Upper lobe of right lung (tissue), 1 donor: ENCODE measurements at regions not wholly inside any gene's neighbourhood (a gene's known extent, or its start where the extent isn't known, plus 50 kb on each side); places are given as distances from the start of the nearest gene placed in this dataset.

Source experiments
- ATAC-seq: fragments of 200-7000 bp; cut with Tn5 transposase; one replicate; pipeline ENCODE4 v1.9.1; 2020; ENCODE audit warnings: mild to moderate bottlenecking, moderate library complexity
- DNase-seq: peaks from one replicate; pipeline ENCODE4 v3.0.0-alpha.2; 2020
- H3K27ac ChIP-seq: fragments of 200-600 bp; one replicate; pipeline ENCODE4 v1.8.0; 2022
- H3K27me3 ChIP-seq: fragments of 200-600 bp; one replicate; pipeline ENCODE4 v1.8.0; 2022; ENCODE audit warnings: mild to moderate bottlenecking
- H3K36me3 ChIP-seq: fragments of 200-600 bp; one replicate; pipeline ENCODE4 v1.8.0; 2022
- H3K4me1 ChIP-seq: fragments of 200-600 bp; one replicate; pipeline ENCODE4 v1.8.0; 2022
- H3K4me3 ChIP-seq: fragments of 200-600 bp; one replicate; pipeline ENCODE4 v1.8.0; 2022; ENCODE audit warnings: mild to moderate bottlenecking
- H3K9me3 ChIP-seq: fragments of 200-600 bp; one replicate; pipeline ENCODE4 v1.8.0; 2022
- CTCF ChIP-seq: fragments of 200-600 bp; IDR thresholded peaks from one replicate; pipeline ENCODE4 v1.8.0; 2022; ENCODE audit warnings: antibody characterized with exemption
- intact Hi-C: fragments of 100-400 bp; cut with DNase I; formaldehyde crosslinking; loops from one replicate; pipeline ENCODE4 v1.11.0; 2022
- donor health status: DM: no; HTN: yes; CAD: no; lungs with severe emphysema.

- Histone ChIP-seq H3K27ac (no peak overlapping the region), H3K27me3 (no peaks in the 10 kb centered on the region), H3K4me1 (no peaks in the 10 kb centered on the region), H3K36me3 (no peaks in the 10 kb centered on the region), H3K4me3 (no peak overlapping the region), H3K9me3 (no peaks in the 10 kb centered on the region)
- ATAC-seq (no peak), DNase-seq (peak; percentile 25)
- no peak for TF ChIP-seq CTCF
- intact Hi-C loops: no loop called here
Observed at GRCh38 chr7:156101355-156101754, 289.1 kb upstream of the SHH start.

DNA sequence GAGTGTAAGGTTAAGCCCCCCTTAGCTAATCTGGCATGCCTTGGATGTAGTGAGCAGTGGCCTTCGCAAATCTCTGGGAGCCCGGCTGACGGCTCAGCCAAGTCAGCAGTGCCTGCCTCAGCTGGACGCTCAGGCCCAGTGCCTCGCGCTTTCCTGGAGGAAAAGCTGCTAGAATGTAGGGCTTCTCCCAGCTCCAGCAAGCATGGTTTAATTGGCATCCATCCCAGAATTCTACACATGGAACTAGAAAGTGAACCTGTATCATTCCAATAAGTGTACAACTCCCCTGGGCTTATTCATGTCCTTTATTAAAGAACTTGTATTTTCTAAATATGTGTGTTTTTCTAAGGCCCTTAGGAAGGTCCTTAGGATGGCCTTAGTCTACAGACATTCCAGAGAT is 287.8 kb upstream of the SHH start:
- H3K4me1 ChIP-seq: no peaks in the 10 kb centered on the region
- no peaks in the 10 kb centered on the region for H3K9me3 ChIP-seq
- no peak for TF ChIP-seq CTCF
- no peaks in the 10 kb centered on the region for H3K36me3 ChIP-seq
- no peak for ATAC-seq
- peaks cover 8% of the 10 kb centered on the region for H3K27me3 ChIP-seq
- H3K4me3 ChIP-seq: no peak overlapping the region
- intact Hi-C loops: no loop called here
- peak; percentile 32 for DNase-seq
- H3K27ac ChIP-seq: no peak overlapping the region

- Histone ChIP-seq H3K27me3 (peaks cover 17% of the 10 kb centered on the region), H3K4me3 (no peak overlapping the region), H3K4me1 (no peaks in the 10 kb centered on the region), H3K36me3 (no peaks in the 10 kb centered on the region), H3K9me3 (no peaks in the 10 kb centered on the region), H3K27ac (no peak overlapping the region)
- no peak for ATAC-seq
- DNase-seq: no peak
- no peak for TF ChIP-seq CTCF
- intact Hi-C loops: no loop called here
Observed at GRCh38 chr7:156099085-156099484, 286.8 kb upstream of the SHH start.

- Histone ChIP-seq H3K9me3 (no peaks in the 10 kb centered on the region), H3K27me3 (peaks cover 20% of the 10 kb centered on the region), H3K36me3 (no peaks in the 10 kb centered on the region), H3K4me3 (no peak overlapping the region), H3K27ac (no peak overlapping the region), H3K4me1 (no peaks in the 10 kb centered on the region)
- intact Hi-C loops: no loop called here
- DNase-seq: peak; percentile 57
- ATAC-seq: no peak
- no peak for TF ChIP-seq CTCF
Observed at GRCh38 chr7:156096771-156097538, 284.7 kb upstream of the SHH start.

GRCh38 chr7:156095908-156096539 is 283.8 kb upstream of the SHH start:
- intact Hi-C loops: no loop called here
- ATAC-seq (no peak), DNase-seq (peak; percentile 20)
- no peaks in the 10 kb centered on the region for H3K36me3 ChIP-seq
- no peak for TF ChIP-seq CTCF
- H3K4me3 ChIP-seq: no peak overlapping the region
- H3K9me3 ChIP-seq: no peaks in the 10 kb centered on the region
- H3K27me3 ChIP-seq: peaks cover 20% of the 10 kb centered on the region
- no peak overlapping the region for H3K27ac ChIP-seq
- H3K4me1 ChIP-seq: no peaks in the 10 kb centered on the region
